ENCODE measurements at regions not wholly inside any gene's neighbourhood (a gene's known extent, or its start where the extent isn't known, plus 50 kb on each side); places are given as distances from the start of the nearest gene placed in this dataset.

- TF ChIP-seq TCF12 (IDR thresholded peaks at IDR 0.05; ENCODE audit: low read depth) (no peak), EP300 (IDR thresholded peaks at IDR 0.05; ENCODE audit: borderline replicate concordance) (no peak), RAD21 (IDR thresholded peaks at IDR 0.05; ENCODE audit: low read depth) (no peak), ZBTB7A (IDR thresholded peaks at IDR 0.05; ENCODE audit: low read depth) (no peak), REST (IDR thresholded peaks at IDR 0.05; ENCODE audit: low read depth) (no peak), MAX (IDR thresholded peaks at IDR 0.05) (no peak), TEAD4 (IDR thresholded peaks at IDR 0.05) (no peak), EGR1 (IDR thresholded peaks at IDR 0.05) (no peak), YY1 (IDR thresholded peaks at IDR 0.05; ENCODE audit: low read depth) (no peak)
These were observed 472.2 kb downstream of the TUSC1 start for GRCh38 chr9:25206027-25206426.

- TF ChIP-seq CREB1 (IDR thresholded peaks at IDR 0.05; ENCODE audit: low read depth) (no peak), CEBPB (IDR thresholded peaks at IDR 0.05) (no peak), REST (IDR thresholded peaks at IDR 0.05; ENCODE audit: low read depth) (no peak), TAF1 (IDR thresholded peaks at IDR 0.05; ENCODE audit: low read depth) (no peak), EGR1 (IDR thresholded peaks at IDR 0.05) (no peak), EP300 (IDR thresholded peaks at IDR 0.05; ENCODE audit: borderline replicate concordance) (no peak), FOXM1 (IDR thresholded peaks at IDR 0.05; ENCODE audit: borderline replicate concordance, low read depth) (no peak), NFIC (IDR thresholded peaks at IDR 0.05) (no peak), TEAD4 (IDR thresholded peaks at IDR 0.05) (no peak), ZBTB7A (IDR thresholded peaks at IDR 0.05; ENCODE audit: low read depth) (no peak), YY1 (IDR thresholded peaks at IDR 0.05; ENCODE audit: low read depth) (no peak), USF1 (IDR thresholded peaks at IDR 0.05) (no peak), MAX (IDR thresholded peaks at IDR 0.05) (no peak), TCF12 (IDR thresholded peaks at IDR 0.05; ENCODE audit: low read depth) (no peak), RAD21 (IDR thresholded peaks at IDR 0.05; ENCODE audit: low read depth) (no peak)
These were observed 473.0 kb downstream of the TUSC1 start for GRCh38 chr9:25205285-25205684.

GRCh38 chr9:25177858-25178257 is 500.4 kb downstream of the TUSC1 start:
- TF ChIP-seq USF1 (IDR thresholded peaks at IDR 0.05) (no peak), CEBPB (IDR thresholded peaks at IDR 0.05) (no peak), NFIC (IDR thresholded peaks at IDR 0.05) (no peak), TAF1 (IDR thresholded peaks at IDR 0.05; ENCODE audit: low read depth) (no peak), RAD21 (IDR thresholded peaks at IDR 0.05; ENCODE audit: low read depth) (no peak), ZBTB7A (IDR thresholded peaks at IDR 0.05; ENCODE audit: low read depth) (no peak), EP300 (IDR thresholded peaks at IDR 0.05; ENCODE audit: borderline replicate concordance) (no peak), EGR1 (IDR thresholded peaks at IDR 0.05) (no peak), FOXM1 (IDR thresholded peaks at IDR 0.05; ENCODE audit: borderline replicate concordance, low read depth) (no peak), TEAD4 (IDR thresholded peaks at IDR 0.05) (no peak)

- TF ChIP-seq NFIC (IDR thresholded peaks at IDR 0.05) (no peak), CREB1 (IDR thresholded peaks at IDR 0.05; ENCODE audit: low read depth) (no peak), USF1 (IDR thresholded peaks at IDR 0.05) (no peak), MAX (IDR thresholded peaks at IDR 0.05) (no peak), FOXM1 (IDR thresholded peaks at IDR 0.05; ENCODE audit: borderline replicate concordance, low read depth) (no peak), YY1 (IDR thresholded peaks at IDR 0.05; ENCODE audit: low read depth) (no peak), EGR1 (IDR thresholded peaks at IDR 0.05) (no peak), TAF1 (IDR thresholded peaks at IDR 0.05; ENCODE audit: low read depth) (no peak), RAD21 (IDR thresholded peaks at IDR 0.05; ENCODE audit: low read depth) (no peak), REST (IDR thresholded peaks at IDR 0.05; ENCODE audit: low read depth) (no peak), CEBPB (IDR thresholded peaks at IDR 0.05) (no peak), ZBTB7A (IDR thresholded peaks at IDR 0.05; ENCODE audit: low read depth) (no peak), EP300 (IDR thresholded peaks at IDR 0.05; ENCODE audit: borderline replicate concordance) (no peak)
These were observed 548.7 kb downstream of the TUSC1 start for GRCh38 chr9:25129537-25129936.
